ENCODE measurements at regions not wholly inside any gene's neighbourhood (a gene's known extent, or its start where the extent isn't known, plus 50 kb on each side); places are given as distances from the start of the nearest gene placed in this dataset.

DNA sequence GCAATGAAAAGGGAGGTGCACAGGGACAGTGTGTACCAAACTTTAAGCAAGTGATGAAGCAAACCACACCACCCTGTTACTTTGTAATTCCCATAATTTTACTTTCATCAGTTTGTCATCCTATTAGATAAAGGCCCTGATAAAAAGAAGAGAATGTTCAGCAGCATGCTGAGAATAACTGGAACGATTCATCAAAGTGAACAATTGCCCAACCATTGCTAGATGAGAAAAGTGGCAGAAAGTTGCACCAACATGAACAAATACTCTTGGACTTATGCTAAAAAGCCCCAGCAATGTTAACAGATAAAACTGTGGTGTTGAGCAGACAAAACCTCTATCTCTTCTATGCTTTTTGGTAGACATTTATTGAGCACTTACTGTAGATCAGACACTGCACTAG, 75.5 kb upstream of the PCGF5 start:
- FAIRE-seq: no peak

DNA sequence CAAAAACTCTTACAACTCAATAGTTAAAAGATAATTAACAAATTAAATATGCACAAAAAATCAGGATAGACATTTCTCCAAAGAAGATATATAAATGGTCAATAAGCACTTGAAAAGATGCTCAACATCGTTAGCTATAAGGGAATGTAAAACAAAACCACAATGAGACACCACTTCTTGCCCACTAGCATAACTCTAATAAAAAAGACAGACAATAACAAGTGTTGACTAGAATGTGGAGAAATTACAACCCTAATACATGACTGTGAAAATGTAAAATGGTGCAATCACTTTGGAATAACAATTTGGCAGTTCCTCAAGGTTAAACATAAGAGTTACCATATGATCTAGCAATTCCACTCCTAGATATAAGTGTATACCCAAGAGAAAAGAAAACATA, 74.3 kb upstream of the PCGF5 start:
- FAIRE-seq: no peak

DNA sequence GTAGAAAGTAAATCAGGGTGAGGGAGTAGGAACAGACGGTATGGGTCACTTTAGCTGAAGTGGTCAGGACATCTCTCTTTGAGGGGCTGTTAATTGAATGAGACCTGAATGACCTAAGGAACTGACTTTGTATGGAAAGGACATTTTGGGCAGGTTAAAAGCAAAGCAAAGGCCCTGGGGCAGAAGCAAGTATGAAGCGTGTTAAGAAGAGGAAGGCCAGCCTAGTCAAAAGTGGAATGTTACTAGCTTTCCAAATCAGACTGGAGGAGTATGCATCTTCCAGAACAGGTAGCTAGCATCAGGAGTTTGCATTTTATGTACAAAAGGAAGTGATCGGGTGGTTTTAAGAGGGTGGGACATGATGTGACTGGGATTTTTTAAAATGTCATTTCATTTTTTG, 70.9 kb upstream of the PCGF5 start:
- FAIRE-seq: no peak

DNA sequence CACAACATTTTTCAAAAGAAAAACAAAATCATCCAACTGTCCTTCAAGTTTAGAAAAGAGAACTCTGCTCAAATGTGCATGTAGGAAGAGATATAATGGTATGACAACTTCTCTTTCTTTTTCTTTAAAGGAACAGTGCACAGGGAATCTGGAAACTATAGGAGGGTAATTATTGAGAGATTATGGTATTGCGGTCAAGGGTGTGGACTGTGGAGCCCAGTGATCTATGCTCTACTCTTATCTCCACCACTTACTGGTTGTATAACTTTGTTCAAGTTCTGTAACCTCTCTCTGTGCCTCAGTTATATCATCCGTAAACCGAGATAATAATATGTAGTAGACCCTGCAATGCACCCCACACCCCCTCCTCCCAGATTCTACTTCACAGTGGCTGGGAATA, 69.8 kb upstream of the PCGF5 start:
- no peak for FAIRE-seq

DNA sequence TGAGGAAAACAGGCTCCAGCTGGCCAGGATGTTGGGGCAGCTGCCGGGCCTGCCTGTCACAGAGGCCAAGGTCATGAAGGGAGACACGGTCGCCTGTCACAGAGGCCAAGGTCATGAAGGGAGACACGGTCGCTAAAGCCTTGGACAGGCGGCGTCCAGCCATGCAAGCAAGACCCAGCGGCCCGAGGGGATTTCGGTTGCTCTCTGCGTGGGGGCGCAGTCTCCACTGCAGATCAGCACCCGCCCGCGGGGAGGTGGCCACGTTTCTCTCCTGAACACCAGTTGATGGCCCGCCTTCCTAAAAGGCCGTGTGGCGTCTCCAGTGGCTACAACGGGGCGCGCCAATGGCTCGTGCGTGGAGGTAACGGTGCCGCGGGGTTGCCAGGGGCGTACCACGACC, 67.0 kb upstream of the PCGF5 start:
- no peak for FAIRE-seq

DNA sequence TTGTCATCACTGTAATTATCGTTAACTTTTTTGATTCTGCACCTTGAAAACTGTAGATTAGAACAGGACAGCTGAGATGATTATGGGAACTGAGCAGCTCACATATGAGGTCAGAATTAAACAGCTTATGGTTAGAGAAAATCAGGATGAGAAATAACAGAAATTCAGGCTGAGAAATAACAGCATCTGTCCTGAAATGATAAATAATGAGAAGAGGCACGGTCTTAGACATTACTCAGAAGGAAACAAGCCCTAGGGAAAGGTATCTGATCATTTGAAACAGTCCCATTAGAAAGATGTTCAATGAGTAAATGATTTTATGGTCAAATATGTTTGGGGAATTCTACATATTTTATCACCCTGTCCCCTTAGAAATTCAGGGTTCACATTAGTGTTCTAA, 65.6 kb upstream of the PCGF5 start:
- FAIRE-seq: no peak

DNA sequence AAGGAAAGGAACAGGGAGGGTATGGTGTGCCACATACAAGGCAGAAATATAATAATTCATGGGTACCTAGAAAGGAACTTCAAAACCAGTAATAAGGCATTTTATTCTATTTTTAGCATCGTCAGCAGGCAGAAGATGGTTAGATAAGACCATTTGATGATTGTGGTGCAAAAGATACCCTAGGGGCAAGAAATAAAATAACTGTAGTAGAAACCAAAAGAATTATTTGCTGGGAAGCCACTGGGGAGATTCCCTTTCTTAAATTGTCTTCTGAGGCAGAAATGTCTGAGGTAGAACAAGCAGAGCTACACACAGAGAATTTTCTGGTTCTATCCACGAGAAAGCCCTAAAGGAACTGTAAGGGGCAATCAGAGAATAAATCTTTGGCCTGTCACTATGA, 64.3 kb upstream of the PCGF5 start:
- FAIRE-seq: no peak

- FAIRE-seq: no peak
Observed at GRCh38 chr10:91159254-91159783, 61.1 kb upstream of the PCGF5 start.

DNA sequence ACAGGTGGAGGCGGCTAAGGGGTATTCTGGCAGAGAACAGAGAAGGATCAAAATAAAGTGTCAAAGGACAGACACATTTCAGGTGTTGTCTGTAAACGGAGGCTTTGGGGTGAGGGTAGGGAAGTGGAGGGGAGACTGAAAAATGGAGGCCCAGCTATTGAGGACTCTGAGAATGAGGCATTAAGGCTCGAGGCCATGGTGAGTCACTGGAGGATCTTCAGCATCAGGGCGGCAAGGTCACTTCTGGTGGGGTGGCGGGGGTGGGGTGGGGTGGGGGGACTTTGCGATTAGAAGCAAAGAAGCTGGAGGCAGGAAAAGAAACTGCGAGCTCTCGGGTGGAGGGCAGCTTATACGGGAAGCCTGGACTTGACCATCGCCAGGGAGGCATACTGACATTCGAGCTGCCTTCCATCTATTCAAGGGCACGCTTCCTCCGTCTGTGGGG, 58.4 kb upstream of the PCGF5 start:
- no peak for FAIRE-seq

GRCh38 chr10:91162495-91163268, 57.8 kb upstream of the PCGF5 start:
- FAIRE-seq: no peak

- FAIRE-seq: no peak
Observed at GRCh38 chr10:91163269-91163868, 57.1 kb upstream of the PCGF5 start.

DNA sequence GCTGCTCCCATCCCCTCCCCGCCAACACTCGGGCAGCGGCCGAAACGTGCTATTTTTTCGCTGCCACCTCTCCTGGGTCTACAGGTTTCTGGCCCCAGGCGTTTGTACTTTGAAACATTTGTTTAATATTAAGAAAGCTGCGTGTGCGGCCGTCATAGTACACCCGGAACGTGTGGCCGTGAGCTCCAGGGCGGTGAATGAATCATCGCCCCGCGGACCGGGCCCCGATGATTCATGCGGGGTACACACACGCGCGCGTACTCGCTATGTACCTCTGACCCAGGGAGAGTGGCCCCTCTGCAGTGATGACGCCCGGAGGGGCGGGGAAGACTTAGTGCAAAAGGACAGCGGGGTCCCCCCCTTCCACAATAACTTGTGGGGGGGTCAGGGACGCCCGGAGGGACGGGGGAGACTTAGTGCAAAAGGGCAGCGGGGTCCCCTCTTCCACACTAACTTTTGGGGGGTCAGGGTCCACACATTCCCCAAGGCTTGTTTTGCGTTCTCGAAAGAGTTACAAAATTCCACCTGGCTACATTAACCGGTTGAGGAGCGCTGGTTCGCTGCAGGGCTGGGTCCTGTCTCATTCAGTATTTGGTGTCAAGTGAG, 56.5 kb upstream of the PCGF5 start:
- FAIRE-seq: no peak

DNA sequence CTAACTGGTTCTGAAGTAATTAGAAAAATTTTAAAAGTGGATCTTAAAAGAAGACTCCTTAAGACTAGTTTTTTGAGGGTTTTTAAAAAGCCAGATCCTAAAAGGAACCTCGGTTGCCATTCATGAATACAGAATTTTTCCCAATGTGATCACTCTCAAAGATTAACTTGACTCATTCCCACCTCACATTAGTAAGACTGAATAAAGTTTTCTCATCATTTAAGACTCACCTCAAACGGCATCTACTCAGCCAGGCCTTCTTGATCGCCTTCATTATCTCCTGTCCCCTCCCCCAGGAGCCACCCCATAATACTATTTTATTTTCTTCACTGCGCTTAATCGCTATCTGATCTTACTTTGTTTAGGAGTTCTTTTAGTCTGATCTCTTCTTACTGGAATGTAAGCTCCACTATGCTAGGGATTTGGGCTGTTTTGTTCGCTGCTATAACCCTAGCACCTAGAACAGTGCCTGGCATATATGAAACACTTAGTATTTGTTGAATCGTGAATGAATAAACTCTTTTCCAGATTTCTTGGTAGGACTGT, 55.9 kb upstream of the PCGF5 start:
- no peak for FAIRE-seq

DNA sequence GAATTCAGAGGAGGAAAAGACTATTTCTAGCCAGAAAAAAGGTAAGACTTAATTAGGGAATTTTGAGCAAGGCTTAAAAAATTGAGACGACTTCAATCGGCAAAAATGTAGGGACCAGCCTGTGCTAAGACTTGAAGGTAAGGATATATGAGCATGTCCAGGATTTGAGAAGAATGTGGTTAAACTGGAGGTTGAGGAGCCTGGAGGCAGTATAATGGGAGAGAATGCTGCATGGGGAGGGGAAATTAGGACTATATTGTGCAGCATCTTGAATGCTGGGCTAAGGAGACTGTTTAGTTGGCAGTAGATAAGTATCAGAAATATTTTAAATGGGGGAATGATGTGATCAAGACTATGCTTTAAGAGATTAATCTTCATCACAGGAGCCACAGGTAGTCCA, 53.1 kb upstream of the PCGF5 start:
- no peak for FAIRE-seq

DNA sequence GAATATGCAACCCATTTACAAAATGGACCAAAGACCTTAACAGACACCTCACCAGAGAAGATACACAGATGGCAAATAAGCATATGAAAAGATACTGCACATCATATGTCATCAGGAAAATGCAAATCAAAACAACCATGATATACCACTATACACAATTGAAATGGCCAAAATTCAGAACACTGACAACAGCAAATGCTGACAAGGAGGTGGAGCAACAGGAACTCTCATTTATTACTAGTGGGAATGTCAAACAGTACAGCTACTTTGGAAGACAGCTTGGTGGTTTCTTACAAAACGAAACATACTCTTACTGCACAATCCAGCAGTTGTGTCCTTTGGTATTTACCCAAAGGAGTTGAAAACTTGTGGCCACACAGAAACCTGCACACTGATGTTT, 50.0 kb upstream of the PCGF5 start:
- FAIRE-seq: no peak

Measured in endometrium (tissue), 2 donors.